ENCODE measurements at regions not wholly inside any gene's neighbourhood (a gene's known extent, or its start where the extent isn't known, plus 50 kb on each side); places are given as distances from the start of the nearest gene placed in this dataset.
"Not testable (repeated sequence)": the region's sequence is repeated elsewhere in the genome, so short reads cannot be mapped to it uniquely, and the experiment has no call there.

- not testable (repeated sequence) for TF ChIP-seq POLR2AphosphoS5 (IDR thresholded peaks at IDR 0.05; ENCODE audit: borderline replicate concordance, low read depth, low read length); EZH2 (IDR thresholded peaks at IDR 0.05)
These were observed 114.2 kb upstream of the ACBD5 start for GRCh38 chr10:27354643-27355270.

Data from SK-N-MC (cell line).